GM19238 (cell line): ENCODE measurements at regions not wholly inside any gene's neighbourhood (a gene's known extent, or its start where the extent isn't known, plus 50 kb on each side); places are given as distances from the start of the nearest gene placed in this dataset.

Experiments
- DNase-seq: peaks from one replicate; pipeline ENCODE4 v3.0.0; 2011; ENCODE audit warnings: low spot score; ENCODE audit not compliant: insufficient read length

GRCh38 chr2:120785228-120785966 lies 49.7 kb downstream of the GLI2 start:
- DNase-seq: no peak

GRCh38 chr2:120786038-120786960 lies 50.6 kb downstream of the GLI2 start:
- DNase-seq: no peak

GRCh38 chr2:120787111-120787821 lies 51.6 kb downstream of the GLI2 start:
- no peak for DNase-seq

- DNase-seq: no peak
Observed at GRCh38 chr2:120787822-120788700, 52.4 kb downstream of the GLI2 start.

GRCh38 chr2:120791243-120791961 lies 55.7 kb downstream of the GLI2 start:
- DNase-seq: no peak

- no peak for DNase-seq
Observed at GRCh38 chr2:120791962-120792297, 56.3 kb downstream of the GLI2 start.

- DNase-seq: no peak
Observed at GRCh38 chr2:120793682-120794403, 58.2 kb downstream of the GLI2 start.

GRCh38 chr2:120794716-120795115 lies 59.0 kb downstream of the GLI2 start:
- DNase-seq: no peak

GRCh38 chr2:120796094-120796493 lies 60.4 kb downstream of the GLI2 start:
- no peak for DNase-seq

GRCh38 chr2:120797421-120798221 lies 62.0 kb downstream of the GLI2 start:
- DNase-seq: no peak

GRCh38 chr2:120798567-120799247 lies 63.0 kb downstream of the GLI2 start:
- no peak for DNase-seq

GRCh38 chr2:120802158-120802557 lies 66.5 kb downstream of the GLI2 start:
- DNase-seq: no peak

GRCh38 chr2:120802867-120803484 lies 67.3 kb downstream of the GLI2 start:
- DNase-seq: no peak

GRCh38 chr2:120803764-120804335 lies 68.2 kb downstream of the GLI2 start:
- no peak for DNase-seq

- no peak for DNase-seq
Observed at GRCh38 chr2:120804459-120804858, 68.8 kb downstream of the GLI2 start.

GRCh38 chr2:120805011-120805410 lies 69.3 kb downstream of the GLI2 start:
- no peak for DNase-seq

- no peak for DNase-seq
Observed at GRCh38 chr2:120805602-120806001, 69.9 kb downstream of the GLI2 start.
